ENCODE measurements at regions not wholly inside any gene's neighbourhood (a gene's known extent, or its start where the extent isn't known, plus 50 kb on each side); places are given as distances from the start of the nearest gene placed in this dataset.

DNA sequence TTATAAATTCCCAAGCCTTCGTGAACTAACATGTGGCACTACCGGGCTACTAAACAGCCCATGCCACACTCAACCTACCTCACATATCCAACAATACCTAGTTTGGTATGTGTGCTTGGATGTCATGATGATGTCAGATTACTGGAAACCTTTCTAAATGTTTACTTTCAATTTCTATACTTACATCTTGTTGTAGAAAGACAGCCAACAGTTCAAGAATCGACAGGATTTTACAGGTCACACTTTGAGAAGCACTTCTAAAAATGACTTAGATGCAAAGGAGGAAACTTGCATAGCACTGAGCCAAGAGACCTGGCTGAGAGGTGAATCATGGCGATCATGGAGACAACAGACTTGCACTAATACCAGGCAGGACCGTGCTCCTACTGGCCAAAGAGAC, 209.9 kb downstream of the COL4A1 start:
- no peak for FAIRE-seq
- DNase-seq (ENCODE audit: low spot score) = no peak

- no peak for FAIRE-seq
- no peak for DNase-seq (ENCODE audit: low spot score)
Measured at GRCh38 chr13:110092831-110093247, 214.1 kb downstream of the COL4A1 start.

GRCh38 chr13:110089815-110090214, 217.1 kb downstream of the COL4A1 start:
- FAIRE-seq = no peak
- no peak for DNase-seq (ENCODE audit: low spot score)

GRCh38 chr13:110089100-110089499, 217.9 kb downstream of the COL4A1 start:
- no peak for DNase-seq (ENCODE audit: low spot score)
- FAIRE-seq = no peak

DNA sequence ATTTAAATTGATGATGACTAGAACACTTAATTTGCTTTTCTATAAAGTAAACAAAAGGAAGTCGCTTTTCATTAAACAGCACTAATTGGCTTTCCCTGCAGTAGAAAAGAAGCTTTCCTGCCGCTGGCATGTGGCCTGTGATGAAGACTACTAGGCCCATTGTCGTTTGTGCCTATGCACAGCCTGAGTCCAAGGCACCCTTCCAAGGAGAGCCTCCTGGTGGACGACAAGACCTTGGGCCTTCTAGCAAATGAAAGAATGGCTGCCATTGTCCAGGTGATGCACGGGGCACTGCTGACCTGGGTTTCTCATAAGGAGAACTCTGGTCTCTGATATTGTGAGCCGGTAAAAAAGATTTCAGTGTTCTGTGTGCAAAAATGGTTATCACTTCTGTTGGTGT, 233.0 kb downstream of the COL4A1 start:
- DNase-seq (ENCODE audit: low spot score) (no peak), FAIRE-seq (no peak)

DNA sequence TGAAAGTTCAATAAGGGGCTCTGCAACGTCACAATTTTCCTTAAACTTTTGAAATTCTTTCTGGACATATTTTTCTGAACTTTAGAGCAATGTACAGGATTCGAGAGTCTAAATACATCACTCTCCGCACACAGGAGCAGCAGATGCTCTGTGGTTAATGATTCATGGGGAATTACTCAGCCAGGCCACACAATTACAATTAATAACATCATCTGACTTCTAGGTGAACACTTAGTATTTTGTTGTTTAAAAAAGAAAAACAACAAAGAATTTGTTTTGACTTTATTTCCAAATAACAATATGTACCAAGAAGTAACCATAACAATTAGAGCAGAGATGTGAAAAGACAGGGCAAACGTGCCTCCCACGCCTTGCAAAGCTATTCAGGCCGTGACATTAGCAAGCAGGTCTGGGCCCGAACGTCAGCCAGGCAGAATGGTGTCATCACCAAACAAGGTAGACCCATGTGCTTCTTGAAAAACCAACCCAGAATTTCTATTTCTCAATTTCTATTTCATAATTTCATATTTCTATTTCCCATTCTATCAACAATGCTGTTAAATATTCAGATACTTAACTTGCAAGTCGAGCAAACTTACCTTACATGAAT, 236.3 kb downstream of the COL4A1 start:
- peak; percentile 79 for FAIRE-seq
- DNase-seq (ENCODE audit: low spot score) = no peak

GRCh38 chr13:110070046-110070445, 236.9 kb downstream of the COL4A1 start:
- FAIRE-seq = no peak
- DNase-seq (ENCODE audit: low spot score) = no peak

DNA sequence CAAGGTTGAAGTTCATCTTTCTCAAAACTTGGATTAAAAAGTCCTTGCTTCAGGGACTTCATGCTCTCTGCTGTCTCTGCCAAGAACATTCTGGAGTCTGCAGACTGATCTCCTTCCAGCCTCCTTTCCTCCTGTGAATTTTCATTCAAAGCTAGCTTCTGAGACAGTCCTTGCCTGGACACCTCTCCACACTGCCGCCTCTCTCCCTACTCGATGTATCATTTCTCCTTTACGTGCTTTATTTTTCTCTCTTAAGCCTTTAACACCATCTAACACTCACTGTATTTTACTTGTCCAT, 238.8 kb downstream of the COL4A1 start:
- DNase-seq (ENCODE audit: low spot score) = no peak
- FAIRE-seq = no peak

DNA sequence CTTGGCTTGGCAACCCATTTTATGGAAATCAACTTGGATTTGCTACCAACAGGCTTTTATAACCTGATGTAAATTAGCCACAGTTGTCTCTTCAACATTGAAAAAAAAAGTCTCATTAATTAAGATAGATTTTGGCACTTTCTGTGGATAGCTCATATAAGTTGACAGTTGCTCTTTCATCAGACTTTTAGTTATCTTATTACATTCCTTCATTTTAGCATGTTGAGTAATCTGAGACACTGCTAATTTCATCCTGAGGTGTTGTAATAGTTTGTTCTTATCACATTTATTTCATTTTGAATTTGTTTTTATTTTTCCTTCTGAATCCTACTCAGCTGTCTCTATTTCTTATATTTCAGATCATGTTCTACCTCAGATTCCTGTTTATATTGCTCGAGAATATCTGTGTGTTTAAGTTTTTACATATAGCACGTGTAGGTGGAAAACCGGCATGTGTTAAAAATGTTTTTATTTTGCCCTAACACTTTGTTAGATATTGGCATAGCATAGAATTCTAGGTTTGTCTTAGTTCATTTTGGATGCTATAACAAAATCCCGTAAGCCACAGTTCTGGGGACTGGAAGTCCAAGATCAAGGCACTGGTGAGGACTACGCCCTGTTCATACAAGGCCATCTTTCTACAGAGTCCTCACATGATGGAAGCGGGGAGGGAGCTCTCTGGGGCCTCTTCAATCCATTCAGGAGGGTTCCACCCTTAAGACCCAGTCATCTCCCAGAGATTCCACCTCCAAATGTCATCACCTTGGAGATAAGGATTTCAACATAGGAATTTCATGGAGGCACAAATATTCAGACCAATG, 239.4 kb downstream of the COL4A1 start:
- DNase-seq (ENCODE audit: low spot score) = no peak
- FAIRE-seq = no peak

DNA sequence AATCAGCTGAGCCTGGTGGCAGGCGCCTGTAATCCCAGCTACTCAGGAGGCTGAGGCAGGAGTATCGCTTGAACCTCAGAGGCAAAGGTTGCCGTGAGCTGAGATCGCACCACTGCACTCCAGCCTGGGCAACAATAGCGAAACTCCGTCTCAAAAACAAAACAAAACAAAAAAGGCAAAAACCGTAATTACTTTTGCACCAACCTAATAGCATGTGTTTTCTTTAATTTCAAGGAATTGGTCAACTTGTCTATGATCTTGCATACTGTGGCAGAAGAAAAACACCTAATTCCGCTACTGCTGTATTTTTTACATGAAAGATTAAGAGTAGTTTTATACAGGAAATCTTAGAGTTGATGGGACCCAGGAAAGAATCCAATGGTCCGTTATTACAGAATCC, 241.2 kb downstream of the COL4A1 start:
- DNase-seq (ENCODE audit: low spot score) (no peak), FAIRE-seq (no peak)

GRCh38 chr13:110063490-110064421, 243.2 kb downstream of the COL4A1 start:
- FAIRE-seq = no peak

DNA sequence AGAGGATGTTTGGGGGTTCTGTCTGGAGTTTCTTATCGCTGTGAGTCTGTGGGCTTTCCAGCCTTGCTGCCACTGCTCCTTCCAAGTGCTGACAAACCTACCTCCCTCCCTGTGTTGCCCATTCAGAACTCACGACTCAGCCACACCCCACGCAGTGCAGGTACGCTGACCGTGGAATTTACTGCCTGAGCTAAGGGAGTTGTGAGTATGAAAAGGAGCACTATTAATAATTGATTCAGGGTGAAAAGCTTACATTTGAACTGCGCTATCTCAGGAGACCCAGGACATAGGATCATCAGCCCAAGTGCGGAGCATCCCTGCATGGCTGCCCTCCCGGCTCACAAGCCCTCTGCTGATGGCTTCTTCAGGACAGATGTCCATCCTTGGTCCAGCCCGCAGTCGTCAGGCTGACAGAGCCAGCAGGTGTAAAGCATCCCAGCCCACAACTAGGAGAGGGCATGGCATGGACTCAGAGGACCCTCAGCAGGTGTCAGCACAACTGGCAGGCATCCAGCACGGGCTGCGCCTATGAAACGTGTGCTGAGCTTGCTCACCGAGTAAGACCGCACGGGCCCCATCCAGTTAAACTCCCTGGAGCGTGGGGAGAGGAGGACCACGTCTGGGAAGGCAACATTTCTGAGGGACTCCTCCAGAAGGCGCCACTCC, 244.0 kb downstream of the COL4A1 start:
- no peak for FAIRE-seq

More at GRCh38 chr13:110063490-110064421, 243.2 kb downstream of the COL4A1 start:
- no peak for DNase-seq (ENCODE audit: low spot score)

GRCh38 chr13:110062077-110062776, 244.7 kb downstream of the COL4A1 start:
- FAIRE-seq = no peak
- DNase-seq (ENCODE audit: low spot score) = peak; percentile 65

More for the DNA sequence above, 244.0 kb downstream of the COL4A1 start:
- DNase-seq (ENCODE audit: low spot score) = no peak

DNA sequence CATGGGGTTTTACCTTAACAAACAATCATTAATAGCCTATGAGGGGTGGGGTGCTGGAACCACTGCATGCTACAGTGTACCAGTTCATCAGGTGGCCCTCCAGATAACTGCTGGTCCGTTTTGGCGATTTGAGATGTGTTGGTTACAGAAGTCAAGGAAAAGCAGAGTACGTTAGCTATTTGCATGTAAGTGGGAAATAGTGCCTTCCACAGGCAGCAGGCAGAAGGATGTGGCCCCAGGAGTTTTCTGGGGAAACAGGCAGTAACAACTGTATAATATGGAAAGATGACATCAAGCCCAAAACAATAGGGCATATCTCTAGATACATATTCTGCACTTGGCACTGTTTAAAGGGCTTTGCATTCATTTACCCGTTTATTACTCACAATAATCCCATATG, 245.7 kb downstream of the COL4A1 start:
- FAIRE-seq (no peak), DNase-seq (ENCODE audit: low spot score) (no peak)

- DNase-seq (ENCODE audit: low spot score) (no peak), FAIRE-seq (no peak)
Measured at GRCh38 chr13:110057052-110057451, 249.9 kb downstream of the COL4A1 start.

DNA sequence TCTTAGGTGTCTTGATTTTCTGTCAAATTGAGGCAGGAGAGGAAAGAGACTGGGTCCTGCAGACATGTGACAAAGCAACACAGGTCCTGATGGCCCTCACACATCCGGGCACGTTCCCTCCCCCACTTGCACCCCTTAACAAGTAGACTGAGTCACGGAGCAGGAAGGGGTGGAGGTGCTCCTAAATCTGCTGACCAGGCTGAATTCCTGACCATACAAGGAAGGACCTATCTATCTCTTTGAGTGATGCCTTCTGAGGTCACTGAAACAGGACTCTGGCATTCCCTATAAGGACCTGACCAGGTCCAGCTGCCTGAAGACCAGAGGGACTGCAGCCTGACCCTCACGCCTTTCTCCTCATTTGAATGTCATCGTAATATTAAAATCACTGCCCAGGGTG, 250.3 kb downstream of the COL4A1 start:
- no peak for FAIRE-seq

GRCh38 chr13:110055089-110055488, 251.9 kb downstream of the COL4A1 start:
- peak; percentile 71 for FAIRE-seq
- DNase-seq (ENCODE audit: low spot score) = peak; percentile 29

More for the DNA sequence above, 250.3 kb downstream of the COL4A1 start:
- no peak for DNase-seq (ENCODE audit: low spot score)

DNA sequence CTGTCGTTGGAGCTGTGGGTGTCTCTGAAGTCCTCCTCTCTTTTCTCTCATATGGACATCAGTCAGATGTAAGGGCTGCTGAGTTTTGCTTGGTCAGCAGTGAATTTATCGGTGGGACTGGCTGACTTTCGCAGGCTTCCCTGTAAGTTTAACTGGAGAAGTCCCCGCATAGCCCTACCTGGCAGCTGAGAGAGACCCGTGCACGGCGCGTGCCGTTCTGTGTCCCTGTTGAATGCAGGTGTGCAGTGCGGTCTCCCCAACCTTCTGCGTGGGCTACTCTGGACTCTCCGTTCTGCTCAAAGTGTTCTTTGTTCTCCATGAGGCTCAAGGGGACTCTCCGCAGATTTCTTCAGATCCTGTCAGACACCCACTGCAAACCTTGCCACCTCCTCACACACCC, 252.9 kb downstream of the COL4A1 start:
- DNase-seq (ENCODE audit: low spot score) (no peak), FAIRE-seq (no peak)

GRCh38 chr13:110047496-110047895, 259.5 kb downstream of the COL4A1 start:
- DNase-seq (ENCODE audit: low spot score) = peak; percentile 86
- peak; percentile 94 for FAIRE-seq

DNA sequence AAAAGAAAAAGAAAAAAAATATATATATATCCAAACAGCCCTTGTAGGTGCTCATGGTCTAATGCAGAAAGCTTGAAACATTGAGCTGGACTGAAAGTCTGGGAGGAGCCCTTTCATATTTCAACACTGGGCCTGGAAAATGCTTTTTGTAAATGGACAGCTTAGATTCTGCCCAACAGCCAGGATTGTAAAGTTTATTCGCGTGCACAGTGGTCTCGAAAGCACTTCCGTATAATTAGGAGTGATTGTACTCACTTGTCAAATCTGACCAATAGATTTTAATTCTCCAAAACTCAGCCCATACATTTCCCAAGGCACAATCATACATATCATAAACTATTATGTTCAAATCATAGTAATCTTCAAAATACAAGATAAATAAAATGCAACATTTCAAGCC, 260.1 kb downstream of the COL4A1 start:
- no peak for DNase-seq (ENCODE audit: low spot score)
- FAIRE-seq = no peak

DNA sequence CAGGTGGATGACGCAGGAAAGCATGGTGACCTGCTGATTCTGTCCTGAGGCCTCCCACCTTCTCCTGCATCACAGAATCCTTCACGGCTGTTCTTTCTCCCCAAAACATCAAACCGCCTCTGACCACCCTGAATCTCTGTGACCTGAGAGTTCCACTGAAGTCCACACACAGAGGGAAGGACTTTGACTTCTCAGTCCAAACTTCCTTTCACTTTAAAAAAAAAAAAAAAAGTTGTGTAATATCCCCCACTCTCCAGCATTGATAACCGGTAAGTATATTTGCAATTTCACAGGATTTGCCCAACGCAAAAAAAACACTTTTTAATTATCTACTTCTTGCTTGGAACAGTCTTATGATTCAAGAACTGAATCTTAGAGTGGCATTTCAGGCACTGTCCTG, 259.5 kb upstream of the IRS2 start:
- FAIRE-seq = no peak
- DNase-seq (ENCODE audit: low spot score) = no peak

Data from RCC 7860 (cell line).